Karpas-422 (cell line): ENCODE measurements at regions not wholly inside any gene's neighbourhood (a gene's known extent, or its start where the extent isn't known, plus 50 kb on each side); places are given as distances from the start of the nearest gene placed in this dataset. TPM values are rescaled to one million over a fixed set of nuclear protein-coding genes. Genes with fewer than 3 reads are reported as not detected.

Experiments used
- DNase-seq: peaks from one replicate; pipeline ENCODE4 v3.0.0-alpha.2; 2015
- H2AFZ ChIP-seq: fragments of 200-600 bp; sonication (generic); 2 replicates; pipeline ENCODE4 v1.6.1; 2014; ENCODE audit warnings: antibody characterized with exemption, low read length, mixed read lengths
- H3K27ac ChIP-seq: fragments of 200-600 bp; sonication (generic); 2 replicates; pipeline ENCODE4 v1.5.1; 2014; ENCODE audit warnings: mild to moderate bottlenecking, low read length, moderate library complexity
- H3K27me3 ChIP-seq: fragments of 200-600 bp; sonication (generic); 2 replicates; pipeline ENCODE4 v1.6.1; 2014; ENCODE audit warnings: low read length, mixed read lengths
- H3K36me3 ChIP-seq: fragments of 200-600 bp; sonication (generic); 2 replicates; pipeline ENCODE4 v1.6.1; 2014; ENCODE audit warnings: low read length, mixed read lengths; ENCODE audit not compliant: insufficient read depth
- H3K4me1 ChIP-seq: fragments of 200-600 bp; sonication (generic); 2 replicates; pipeline ENCODE4 v1.6.1; 2014; ENCODE audit warnings: mild to moderate bottlenecking, low read length, mixed read lengths
- H3K4me2 ChIP-seq: fragments of 200-600 bp; sonication (generic); 2 replicates; pipeline ENCODE4 v1.6.1; 2014; ENCODE audit warnings: low read length, low read depth, mild to moderate bottlenecking; ENCODE audit not compliant: poor library complexity, severe bottlenecking
- H3K4me3 ChIP-seq: fragments of 200-600 bp; sonication (generic); 2 replicates; pipeline ENCODE4 v1.5.1; 2014; ENCODE audit warnings: mild to moderate bottlenecking, antibody characterized with exemption, low read length, mixed read lengths
- H3K79me2 ChIP-seq: fragments of 200-600 bp; sonication (generic); 2 replicates; pipeline ENCODE4 v1.6.1; 2014; ENCODE audit warnings: mild to moderate bottlenecking, low read length, mixed read lengths
- H3K9ac ChIP-seq: fragments of 200-600 bp; sonication (generic); 2 replicates; pipeline ENCODE4 v1.6.0; 2014; ENCODE audit warnings: low read length
- H3K9me2 ChIP-seq: fragments of 200-600 bp; sonication (generic), shearing (Covaris generic); replicated peaks from 2 replicates; pipeline ENCODE4 v1.6.0; 2014; ENCODE audit warnings: mild to moderate bottlenecking, low read length, moderate library complexity; ENCODE audit not compliant: insufficient read depth
- H3K9me3 ChIP-seq: fragments of 300-700, 200-600 bp; sonication (generic); 2 replicates; pipeline ENCODE4 v1.6.1; 2014; ENCODE audit warnings: low read length, mixed read lengths
- H4K20me1 ChIP-seq: fragments of 200-600 bp; sonication (generic); 2 replicates; pipeline ENCODE4 v1.6.1; 2014; ENCODE audit warnings: mild to moderate bottlenecking, antibody characterized with exemption, low read length, low read depth; ENCODE audit not compliant: insufficient read depth
- small RNA-seq: library from RNA; depleted of rRNA; stranded (forward); fragments of <200 nt; gene quantifications from one replicate; pipeline ENCODE3, GENCODE V24; 2014

DNA sequence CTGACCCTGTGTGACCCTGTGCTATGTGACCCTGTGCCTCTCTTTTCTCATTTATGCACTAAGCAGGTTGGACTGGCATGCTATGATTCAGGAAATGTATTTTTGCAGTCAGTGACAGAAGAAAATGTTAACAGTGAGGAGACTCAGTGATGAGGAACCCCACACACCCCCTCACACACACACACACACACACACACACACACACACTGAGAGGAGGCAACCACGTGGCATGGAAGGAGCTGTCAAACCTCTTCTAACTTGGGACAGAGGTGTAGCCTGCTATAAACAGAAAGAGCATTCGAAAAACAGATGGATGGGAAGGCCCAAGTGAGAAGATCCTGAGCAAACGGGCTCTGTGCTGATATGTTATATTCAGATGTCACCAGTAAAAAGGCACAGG lies 57.9 kb upstream of the GRIA1 start:
- Histone ChIP-seq H3K4me1 (no peaks in the 10 kb centered on the region), H3K9ac (no peak overlapping the region), H3K9me3 (no peaks in the 10 kb centered on the region), H3K27me3 (no peaks in the 10 kb centered on the region), H4K20me1 (no peaks in the 10 kb centered on the region), H3K79me2 (no peaks in the 10 kb centered on the region), H3K36me3 (no peaks in the 10 kb centered on the region), H3K27ac (no peak overlapping the region), H3K4me2 (no peak overlapping the region), H3K9me2 (no peaks in the 10 kb centered on the region), H2AFZ (no peak overlapping the region), H3K4me3 (no peak overlapping the region)
- no peak for DNase-seq

DNA sequence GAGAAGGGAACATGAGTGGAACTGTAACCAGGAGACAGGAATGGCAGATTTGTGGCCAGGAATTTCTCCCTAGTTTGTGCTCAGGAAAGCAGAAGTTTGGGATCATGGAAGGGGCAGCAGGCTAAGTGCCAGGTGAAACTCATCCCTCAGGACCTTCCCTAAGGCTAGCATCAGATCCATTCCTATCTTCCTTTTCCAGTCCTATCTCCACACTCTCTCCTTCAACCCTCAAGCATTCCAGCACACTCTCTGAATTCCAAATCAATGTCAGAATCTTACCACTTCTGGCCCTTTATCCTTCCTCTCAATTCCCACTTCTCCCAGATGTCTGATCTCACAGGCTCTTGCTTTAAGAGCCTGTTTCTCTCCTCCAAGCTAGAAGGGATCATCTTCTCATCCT lies 53.2 kb upstream of the GRIA1 start:
- Histone ChIP-seq H3K27ac (no peak overlapping the region), H3K4me2 (no peak overlapping the region), H3K9me2 (no peaks in the 10 kb centered on the region), H3K4me3 (no peak overlapping the region), H3K79me2 (no peaks in the 10 kb centered on the region), H3K36me3 (no peaks in the 10 kb centered on the region), H3K9ac (no peak overlapping the region), H4K20me1 (no peaks in the 10 kb centered on the region), H3K27me3 (no peaks in the 10 kb centered on the region), H2AFZ (no peak overlapping the region), H3K4me1 (no peaks in the 10 kb centered on the region), H3K9me3 (no peaks in the 10 kb centered on the region)
- no peak for DNase-seq

DNA sequence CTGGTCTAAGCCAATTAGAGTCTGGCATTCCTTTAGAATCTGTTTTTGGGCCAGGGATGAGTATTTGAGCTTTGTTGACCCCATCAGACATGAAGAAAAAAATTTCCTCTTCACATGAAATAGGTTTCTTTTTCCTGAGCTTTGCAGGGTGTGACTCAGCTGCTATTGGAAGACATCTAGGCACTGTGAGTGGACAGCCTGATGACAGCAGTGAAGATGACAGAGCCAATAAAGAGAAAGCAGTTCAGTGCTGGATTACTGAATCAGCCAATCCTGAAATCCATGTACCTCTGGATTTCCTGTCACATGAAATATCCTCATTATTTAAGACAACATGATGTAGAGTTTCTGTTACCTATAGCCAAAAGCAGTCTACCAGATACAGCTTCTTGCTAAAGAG lies 51.3 kb upstream of the GRIA1 start:
- Histone ChIP-seq H3K4me2 (no peak overlapping the region), H3K36me3 (no peaks in the 10 kb centered on the region), H3K4me3 (no peak overlapping the region), H3K27me3 (no peaks in the 10 kb centered on the region), H3K9me3 (no peaks in the 10 kb centered on the region), H2AFZ (no peak overlapping the region), H3K4me1 (no peaks in the 10 kb centered on the region), H4K20me1 (no peaks in the 10 kb centered on the region), H3K9ac (no peak overlapping the region), H3K79me2 (no peaks in the 10 kb centered on the region), H3K9me2 (no peaks in the 10 kb centered on the region), H3K27ac (no peak overlapping the region)
- no peak for DNase-seq

Small RNA genes in the stretch of these regions (small RNA-seq; reads per million reads assigned to genes)
- not detected for gene AC008571.1
